Small intestine (tissue), 7 donors: ENCODE measurements at regions not wholly inside any gene's neighbourhood (a gene's known extent, or its start where the extent isn't known, plus 50 kb on each side); places are given as distances from the start of the nearest gene placed in this dataset.

Source experiments
- DNase-seq, 2 donors: peaks; one replicate each; pipeline versions ENCODE4 v3.0.0 to v3.0.0-alpha.2; 2013
- FAIRE-seq: peaks from 2 replicates; lab custom pipeline; 2012; peaks lifted over from hg19 to GRCh38; lab: Jason Lieb, UNC
- H3K27ac ChIP-seq, 3 donors: one replicate each; pipeline ENCODE4 v1.5.1; 2013; ENCODE audit warnings: low read length in 2 of 3, mild to moderate bottlenecking in 2 of 3, control low read depth in 1 of 3, inconsistent platforms in 1 of 3, low read depth in 1 of 3, moderate library complexity in 1 of 3
- H3K27me3 ChIP-seq, 3 donors: one replicate each; pipeline ENCODE4 v1.6.1; 2013; ENCODE audit warnings: low read length in 3 of 3, inconsistent platforms in 1 of 3; ENCODE audit not compliant: control insufficient read depth in 3 of 3, insufficient read depth in 3 of 3
- H3K36me3 ChIP-seq, 3 donors: one replicate each; pipeline ENCODE4 v1.6.1; 2013; ENCODE audit warnings: low read length in 3 of 3, inconsistent platforms in 1 of 3, low read depth in 1 of 3, mild to moderate bottlenecking in 1 of 3, moderate library complexity in 1 of 3; ENCODE audit not compliant: control insufficient read depth in 3 of 3, insufficient read depth in 2 of 3
- H3K4me1 ChIP-seq, 3 donors: one replicate each; pipeline ENCODE4 v1.6.1; 2013; ENCODE audit warnings: low read length in 2 of 3, inconsistent platforms in 1 of 3, low read depth in 1 of 3, mild to moderate bottlenecking in 1 of 3, moderate library complexity in 1 of 3; ENCODE audit not compliant: control insufficient read depth in 3 of 3, insufficient read depth in 2 of 3
- H3K4me3 ChIP-seq, 3 donors: one replicate each; pipeline ENCODE4 v1.5.1; 2013; ENCODE audit warnings: low read length in 3 of 3, control low read depth in 1 of 3, inconsistent platforms in 1 of 3, low read depth in 1 of 3, mild to moderate bottlenecking in 1 of 3, moderate library complexity in 1 of 3
- H3K9me3 ChIP-seq, 2 donors: one replicate each; pipeline ENCODE4 v1.6.1; 2013; ENCODE audit warnings: low read depth in 1 of 2, low read length in 1 of 2; ENCODE audit not compliant: control insufficient read depth in 2 of 2, insufficient read depth in 1 of 2
- WGBS, 3 donors: extraction: QIAGEN DNeasy Blood & Tissue Kit; methylation state at CpG; one replicate each; pipeline ENCODE4 v1.1.7; 2013; 5-methylcytosine and 5-hydroxymethylcytosine counted together
- donor health status: healthy with polysubstance abuse.
- donor health status: control.
- donor health status: control.
- donor health status: Bipolar disorder and iron deficiency.
- donor health status: healthy.

DNA sequence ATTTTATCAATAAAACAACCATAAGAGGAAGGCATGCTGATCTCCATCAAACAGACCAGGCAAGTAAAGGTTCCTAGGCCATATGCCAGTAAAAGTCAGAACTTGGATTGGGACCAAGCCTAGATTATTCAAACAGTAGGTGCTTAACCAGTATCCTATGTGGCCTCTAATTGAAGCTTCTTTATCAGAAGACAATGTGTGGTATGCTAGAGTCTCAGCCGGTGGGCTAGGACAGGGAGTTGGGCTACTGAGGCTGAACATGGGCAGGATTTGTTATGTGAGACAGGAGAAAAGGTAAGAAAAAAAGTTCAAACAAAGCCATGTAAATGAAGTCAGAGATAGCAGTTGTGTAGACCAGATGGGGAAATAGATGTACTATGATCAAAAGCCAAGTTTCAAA, 413.7 kb upstream of the GHITM start:
- H3K27ac ChIP-seq: no peak overlapping the region
- WGBS, 3 donors: 54 to 80% (median 61%) methylated on average over 1 of the region's 1 CpG
- H3K4me1 ChIP-seq: no peaks in the 10 kb centered on the region
- H3K4me3 ChIP-seq: no peak overlapping the region
- H3K36me3 ChIP-seq: no peaks in the 10 kb centered on the region
- DNase-seq (no peak), FAIRE-seq (no peak)
- H3K27me3 ChIP-seq: no peaks in the 10 kb centered on the region
- H3K9me3 ChIP-seq: peaks cover 0 to 8% of the 10 kb centered on the region in 2 donors

DNA sequence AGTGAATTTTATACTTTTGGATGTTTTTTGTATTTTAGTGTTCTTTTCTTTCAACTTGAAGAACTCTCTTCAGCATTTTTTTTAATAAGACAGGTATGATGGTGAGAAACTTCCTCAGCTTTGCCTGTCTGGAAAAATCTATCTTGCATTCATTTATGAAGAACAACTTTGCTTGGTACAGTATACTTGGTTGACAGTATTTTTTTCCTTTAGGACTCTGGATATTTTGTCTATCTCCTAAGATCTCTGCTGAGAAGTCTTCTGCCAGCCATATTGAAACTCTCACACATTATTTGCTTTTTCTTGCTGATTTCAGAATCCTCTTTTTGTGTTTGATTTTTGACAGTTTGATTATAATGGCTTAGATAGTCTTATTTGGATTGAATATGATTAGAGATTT, 405.0 kb upstream of the GHITM start:
- H3K36me3 ChIP-seq: no peaks in the 10 kb centered on the region
- H3K4me1 ChIP-seq: no peaks in the 10 kb centered on the region
- FAIRE-seq: no peak
- no peak for DNase-seq
- peaks cover 0 to 9% of the 10 kb centered on the region in 2 donors for H3K9me3 ChIP-seq
- no peak overlapping the region for H3K4me3 ChIP-seq
- H3K27me3 ChIP-seq: no peaks in the 10 kb centered on the region
- H3K27ac ChIP-seq: no peak overlapping the region

DNA sequence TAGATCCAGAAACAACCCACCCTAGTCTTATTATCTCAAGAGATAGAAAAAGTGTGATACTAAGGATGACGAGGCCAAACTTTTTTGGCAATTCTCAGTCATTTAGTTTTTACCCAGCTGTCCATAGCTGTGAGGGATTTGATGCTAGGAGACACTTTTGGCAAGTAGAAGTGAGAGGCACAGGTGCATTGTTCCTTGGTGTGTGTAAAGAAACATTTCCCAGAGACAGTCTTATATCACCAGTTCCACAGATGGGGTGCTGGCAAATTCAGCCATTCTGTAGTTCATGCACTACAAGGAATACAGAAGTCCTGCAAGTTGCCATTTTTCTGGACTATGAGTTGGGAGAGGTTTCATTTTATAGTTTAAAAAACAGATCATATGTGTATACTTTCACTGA, 403.3 kb upstream of the GHITM start:
- H3K27me3 ChIP-seq: no peaks in the 10 kb centered on the region
- H3K9me3 ChIP-seq: peaks cover 0 to 15% of the 10 kb centered on the region in 2 donors
- H3K27ac ChIP-seq: no peak overlapping the region
- no peak for DNase-seq
- no peaks in the 10 kb centered on the region for H3K36me3 ChIP-seq
- FAIRE-seq: no peak
- H3K4me3 ChIP-seq: no peak overlapping the region
- H3K4me1 ChIP-seq: no peaks in the 10 kb centered on the region
- 19 to 52% (median 31%) methylated on average over 1 of the region's 1 CpG for WGBS, 3 donors

DNA sequence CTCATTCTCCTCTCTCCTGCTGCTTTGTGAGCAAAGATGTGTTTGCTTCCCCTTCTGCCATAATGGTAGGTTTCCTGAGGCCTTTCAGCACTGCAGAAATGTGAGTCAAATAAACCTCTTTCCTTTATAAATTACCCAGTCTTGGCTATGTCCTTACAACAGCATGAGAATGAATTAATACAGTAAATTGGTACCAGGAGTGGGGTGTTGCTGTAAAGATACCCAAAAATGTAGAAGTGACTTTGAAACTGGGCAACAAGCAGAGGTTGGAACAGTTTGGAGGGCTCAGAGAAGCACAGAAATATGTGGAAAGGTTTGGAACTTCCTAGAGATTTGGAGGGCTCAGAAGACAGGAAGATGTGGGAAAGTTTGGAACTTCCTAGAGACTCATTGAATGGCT, 388.7 kb upstream of the GHITM start:
- peaks cover 0 to 44% of the 10 kb centered on the region in 2 donors for H3K9me3 ChIP-seq
- H3K27me3 ChIP-seq: no peaks in the 10 kb centered on the region
- no peak overlapping the region for H3K27ac ChIP-seq
- H3K4me3 ChIP-seq: no peak overlapping the region
- FAIRE-seq: no peak
- no peaks in the 10 kb centered on the region for H3K36me3 ChIP-seq
- no peaks in the 10 kb centered on the region for H3K4me1 ChIP-seq
- no peak for DNase-seq

DNA sequence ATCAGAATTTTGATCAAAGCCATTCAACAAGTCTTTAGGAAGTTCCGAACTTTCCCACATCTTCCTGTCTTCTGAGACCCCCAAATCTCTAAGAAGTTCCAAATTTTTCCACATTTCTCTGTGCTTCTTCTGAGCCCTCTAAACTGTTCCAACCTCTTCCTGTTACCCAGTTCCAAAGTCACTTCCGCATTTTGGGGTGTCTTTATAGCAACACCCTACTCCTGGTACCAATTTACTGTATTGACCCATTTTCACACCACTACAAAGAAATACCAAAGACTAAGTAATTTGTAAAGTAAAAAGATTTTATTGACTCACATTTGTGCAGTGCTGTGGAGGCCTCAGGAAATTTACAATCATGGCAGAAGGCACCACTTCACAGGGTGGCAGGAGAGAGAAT, 385.8 kb upstream of the GHITM start:
- no peak overlapping the region for H3K4me3 ChIP-seq
- H3K27ac ChIP-seq: no peak overlapping the region
- peaks cover 0 to 38% of the 10 kb centered on the region in 2 donors for H3K9me3 ChIP-seq
- FAIRE-seq (no peak), DNase-seq (no peak)
- H3K4me1 ChIP-seq: no peaks in the 10 kb centered on the region
- H3K27me3 ChIP-seq: no peaks in the 10 kb centered on the region
- no peaks in the 10 kb centered on the region for H3K36me3 ChIP-seq
- 85 to 95% (median 91%) methylated on average over 2 of the region's 2 CpGs for WGBS, 3 donors

DNA sequence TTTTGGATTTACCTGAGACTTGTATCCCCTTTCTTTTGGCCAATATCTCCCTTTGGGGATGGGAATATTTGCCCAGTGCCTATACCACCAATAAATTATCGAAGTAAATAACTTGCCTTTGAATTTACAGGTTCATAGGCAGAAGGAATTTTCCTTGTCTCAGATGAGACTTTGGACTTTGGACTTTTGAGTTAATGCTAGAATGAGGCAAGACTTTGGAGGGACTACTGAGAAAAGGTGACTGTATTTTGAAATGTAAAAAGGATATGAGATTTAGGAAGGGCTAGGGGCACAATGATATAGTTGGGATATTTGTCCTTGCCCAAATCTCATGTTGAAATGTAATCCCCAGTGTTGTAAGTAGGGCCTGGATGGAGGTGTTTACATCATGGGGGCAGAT, 384.5 kb upstream of the GHITM start:
- Histone ChIP-seq H3K27me3 (no peaks in the 10 kb centered on the region), H3K4me3 (no peak overlapping the region), H3K4me1 (no peaks in the 10 kb centered on the region), H3K27ac (no peak overlapping the region), H3K36me3 (no peaks in the 10 kb centered on the region), H3K9me3 (peaks cover 0 to 32% of the 10 kb centered on the region in 2 donors)
- no peak for FAIRE-seq
- 42 to 53% (median 50%) methylated on average over 1 of the region's 1 CpG for WGBS, 3 donors
- no peak for DNase-seq

DNA sequence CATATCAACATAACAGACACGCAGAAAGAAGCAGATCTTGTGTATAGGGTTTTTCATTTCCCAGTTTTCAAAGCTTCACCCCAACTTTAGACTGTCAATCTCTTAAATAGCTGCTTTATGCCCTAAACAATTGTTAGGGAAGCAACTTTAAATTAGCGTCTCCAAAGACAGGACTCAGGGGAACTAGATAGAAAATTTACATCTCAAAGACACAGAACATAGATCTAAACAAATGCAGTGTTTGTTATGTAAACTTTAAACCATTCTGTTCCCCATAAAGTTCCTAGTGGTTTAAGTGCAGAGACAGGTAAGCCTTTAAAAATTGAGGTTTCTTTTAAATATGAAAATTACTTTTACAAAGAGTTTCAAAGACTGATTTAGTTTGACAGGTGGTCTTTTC, 379.2 kb upstream of the GHITM start:
- no peak overlapping the region for H3K27ac ChIP-seq
- H3K9me3 ChIP-seq: no peaks in the 10 kb centered on the region
- 48 to 53% (median 51%) methylated on average over 2 of the region's 2 CpGs for WGBS, 3 donors
- DNase-seq: no peak
- H3K27me3 ChIP-seq: no peaks in the 10 kb centered on the region
- no peaks in the 10 kb centered on the region for H3K4me1 ChIP-seq
- no peak for FAIRE-seq
- H3K4me3 ChIP-seq: no peak overlapping the region
- H3K36me3 ChIP-seq: no peaks in the 10 kb centered on the region

DNA sequence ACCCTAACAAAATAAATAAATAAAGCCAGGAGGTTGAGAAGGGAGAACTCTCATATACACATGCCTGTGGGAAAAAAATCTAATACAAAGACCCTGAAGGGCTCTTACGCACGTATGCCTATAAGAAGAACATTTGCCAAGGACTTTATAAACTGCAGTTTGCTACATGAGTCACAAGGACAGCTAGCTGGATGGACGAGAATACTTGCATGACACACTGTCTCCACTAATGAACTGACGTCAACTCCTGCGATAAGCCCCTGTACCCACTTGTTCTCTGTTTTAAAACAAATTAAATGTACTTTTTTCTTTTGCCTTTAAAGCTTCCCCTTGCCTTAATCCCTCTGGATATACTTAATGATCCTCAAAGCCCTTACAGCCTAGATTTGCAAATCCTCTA, 374.6 kb upstream of the GHITM start:
- Histone ChIP-seq H3K4me3 (no peak overlapping the region), H3K36me3 (no peaks in the 10 kb centered on the region), H3K27ac (no peak overlapping the region), H3K27me3 (no peaks in the 10 kb centered on the region), H3K9me3 (no peaks in the 10 kb centered on the region), H3K4me1 (no peaks in the 10 kb centered on the region)
- 54 to 65% (median 64%) methylated on average over 5 of the region's 5 CpGs for WGBS, 3 donors
- no peak for FAIRE-seq
- DNase-seq: no peak

DNA sequence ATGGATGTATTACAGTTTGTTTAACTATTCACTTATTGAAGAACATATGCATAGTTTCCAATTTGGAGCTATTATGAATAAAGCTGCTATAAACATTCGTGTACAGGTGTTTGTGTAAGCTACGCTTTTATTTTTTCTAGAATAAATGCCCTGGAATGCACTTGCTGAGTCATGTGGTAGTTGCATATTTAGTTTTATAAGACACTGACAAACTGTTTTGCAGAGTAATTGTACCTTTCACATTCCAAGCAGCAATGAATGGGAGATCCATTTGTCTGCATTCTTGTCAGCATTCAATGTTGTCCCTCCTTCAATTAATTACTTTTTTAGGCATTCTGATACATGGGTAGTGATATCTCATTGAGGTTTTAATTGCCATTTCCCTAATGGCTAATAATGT, 373.6 kb upstream of the GHITM start:
- no peak overlapping the region for H3K27ac ChIP-seq
- no peaks in the 10 kb centered on the region for H3K27me3 ChIP-seq
- no peaks in the 10 kb centered on the region for H3K4me1 ChIP-seq
- H3K9me3 ChIP-seq: no peaks in the 10 kb centered on the region
- DNase-seq (no peak), FAIRE-seq (no peak)
- WGBS, 3 donors: 76 to 83% (median 83%) methylated on average over 2 of the region's 2 CpGs
- H3K36me3 ChIP-seq: no peaks in the 10 kb centered on the region
- H3K4me3 ChIP-seq: no peak overlapping the region
